ENCODE measurements at regions not wholly inside any gene's neighbourhood (a gene's known extent, or its start where the extent isn't known, plus 50 kb on each side); places are given as distances from the start of the nearest gene placed in this dataset.
A peak's percentile ranks its signal among the peaks of the same experiment; 100 is the strongest.

- peaks cover 2 to 7% (median 7%) of the 10 kb centered on the region in 3 experiments; a peak in 3 of 7 replicates for H3K36me3 Mint-ChIP-seq (ENCODE audit: insufficient read depth in 1 of 3, low read depth in 3 of 3)
- H3K4me2 ChIP-seq (ENCODE audit: insufficient read depth, insufficient read length, low read length), result no peak overlapping the region
- H4K5ac ChIP-seq (ENCODE audit: insufficient read length, low read depth, low read length), result no peak overlapping the region
- H3K9me3 Mint-ChIP-seq, result peaks cover 10 to 13% of the 10 kb centered on the region in 2 experiments; a peak in 4 of 5 replicates
- H2AFZ ChIP-seq (ENCODE audit: low read length), result no peak overlapping the region
- H3K9ac ChIP-seq (ENCODE audit: extremely low read depth, insufficient read length, low read length), result no peak overlapping the region
- WGBS (ENCODE audit: extremely low coverage, insufficient read length, low lambda C conversion rate), result no CpG with 5 or more reads among the region's 7 CpGs
- H2BK15ac ChIP-seq (ENCODE audit: low read depth, low read length), result no peak overlapping the region
- no peak overlapping the region for H3K18ac ChIP-seq (ENCODE audit: insufficient read length, low read depth, low read length)
- H2AK5ac ChIP-seq (ENCODE audit: insufficient read length, low read length), result no peak overlapping the region
- no peaks in the 10 kb centered on the region for H3K23me2 ChIP-seq (ENCODE audit: insufficient read length, low read depth, low read length, poor library complexity, severe bottlenecking)
- no peaks in the 10 kb centered on the region for H3K79me2 ChIP-seq (ENCODE audit: insufficient read depth, low read length)
- no peak overlapping the region for H3K56ac ChIP-seq (ENCODE audit: insufficient read length, low read depth, low read length)
- no peak overlapping the region for H2BK120ac ChIP-seq (ENCODE audit: low read depth, low read length, poor library complexity, severe bottlenecking)
- H2BK12ac ChIP-seq (ENCODE audit: insufficient read length, low read depth, low read length), result no peak overlapping the region
- H3K27ac Mint-ChIP-seq, result peak overlapping the region in 1 of 3 experiments; percentile 27; a peak in 1 of 7 replicates
- H3K27me3 Mint-ChIP-seq (ENCODE audit: low read depth), result peaks cover 17% of the 10 kb centered on the region
- H3K27ac ChIP-seq (ENCODE audit: insufficient read length, low read depth, low read length), result no peak overlapping the region
- H3K4me3 Mint-ChIP-seq, result no peak overlapping the region
- H2BK20ac ChIP-seq (ENCODE audit: low read depth, low read length, poor library complexity, severe bottlenecking), result no peak overlapping the region
- H3K14ac ChIP-seq (ENCODE audit: insufficient read depth, low read length), result no peak overlapping the region
- H4K8ac ChIP-seq (replicated peaks; ENCODE audit: insufficient read length, low read depth, low read length), result no peak overlapping the region
- no peaks in the 10 kb centered on the region for H3K27me3 ChIP-seq (ENCODE audit: insufficient read depth, low read length)
- TF ChIP-seq, protein P1, sequence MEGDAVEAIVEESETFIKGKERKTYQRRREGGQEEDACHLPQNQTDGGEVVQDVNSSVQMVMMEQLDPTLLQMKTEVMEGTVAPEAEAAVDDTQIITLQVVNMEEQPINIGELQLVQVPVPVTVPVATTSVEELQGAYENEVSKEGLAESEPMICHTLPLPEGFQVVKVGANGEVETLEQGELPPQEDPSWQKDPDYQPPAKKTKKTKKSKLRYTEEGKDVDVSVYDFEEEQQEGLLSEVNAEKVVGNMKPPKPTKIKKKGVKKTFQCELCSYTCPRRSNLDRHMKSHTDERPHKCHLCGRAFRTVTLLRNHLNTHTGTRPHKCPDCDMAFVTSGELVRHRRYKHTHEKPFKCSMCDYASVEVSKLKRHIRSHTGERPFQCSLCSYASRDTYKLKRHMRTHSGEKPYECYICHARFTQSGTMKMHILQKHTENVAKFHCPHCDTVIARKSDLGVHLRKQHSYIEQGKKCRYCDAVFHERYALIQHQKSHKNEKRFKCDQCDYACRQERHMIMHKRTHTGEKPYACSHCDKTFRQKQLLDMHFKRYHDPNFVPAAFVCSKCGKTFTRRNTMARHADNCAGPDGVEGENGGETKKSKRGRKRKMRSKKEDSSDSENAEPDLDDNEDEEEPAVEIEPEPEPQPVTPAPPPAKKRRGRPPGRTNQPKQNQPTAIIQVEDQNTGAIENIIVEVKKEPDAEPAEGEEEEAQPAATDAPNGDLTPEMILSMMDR (conservative IDR thresholded peaks at IDR 0.05), result no peak
- no peak overlapping the region for H3K4ac ChIP-seq (ENCODE audit: low read depth, low read length)
- peaks cover 6 to 9% of the 10 kb centered on the region in 2 experiments for H3K4me1 Mint-ChIP-seq
- H3K23ac ChIP-seq (ENCODE audit: insufficient read length, low read depth, low read length), result no peak overlapping the region
- H3T11ph ChIP-seq (ENCODE audit: low read length), result no peak overlapping the region
- H3K4me1 ChIP-seq (ENCODE audit: insufficient read depth, low read length), result no peaks in the 10 kb centered on the region
- no peak for DNase-seq
- H3K9me3 ChIP-seq (ENCODE audit: control insufficient read depth, low read depth, low read length), result no peaks in the 10 kb centered on the region
- H3K79me1 ChIP-seq (ENCODE audit: insufficient read depth, low read depth, low read length, poor library complexity, severe bottlenecking), result no peaks in the 10 kb centered on the region
- no peak overlapping the region for H4K91ac ChIP-seq (ENCODE audit: insufficient read length, low read depth, low read length)
- H4K20me1 ChIP-seq (ENCODE audit: control insufficient read depth, insufficient read depth, insufficient read length), result no peaks in the 10 kb centered on the region
- no peak overlapping the region for H2BK5ac ChIP-seq (ENCODE audit: insufficient read length, low read length)
Measured at GRCh38 chr6:210104-210456, 82.2 kb upstream of the DUSP22 start.
